Effector memory CD8-positive, alpha-beta T cell (primary cell): ENCODE measurements at regions not wholly inside any gene's neighbourhood (a gene's known extent, or its start where the extent isn't known, plus 50 kb on each side); places are given as distances from the start of the nearest gene placed in this dataset.
A peak's percentile ranks its signal among the peaks of the same experiment; 100 is the strongest.

Experiments used
- ATAC-seq: fragments of 150-1000 bp; cut with Tn5 transposase; replicated peaks from 2 replicates; pipeline ENCODE4 v1.10.0; 2021; ENCODE audit warnings: mild to moderate bottlenecking, moderate library complexity
- DNase-seq, 3 experiments: peaks; one replicate each; pipeline ENCODE4 v3.0.0; 2021
- H3K27ac Mint-ChIP-seq, 2 donors: one replicate each; pipeline ENCODE4 v1.8.0; 2022; ENCODE audit warnings: mild to moderate bottlenecking in 2 of 2, mixed read lengths in 2 of 2, moderate library complexity in 2 of 2
- H3K27me3 Mint-ChIP-seq, 2 donors: one replicate each; pipeline ENCODE4 v1.8.0; 2022; ENCODE audit warnings: mixed read lengths in 2 of 2
- H3K36me3 Mint-ChIP-seq: one replicate; pipeline ENCODE4 v1.8.0; 2022; ENCODE audit warnings: mild to moderate bottlenecking, moderate library complexity, mixed read lengths; ENCODE audit not compliant: insufficient read depth
- H3K4me1 Mint-ChIP-seq, 2 donors: one replicate each; pipeline ENCODE4 v1.8.0; 2022; ENCODE audit warnings: low read depth in 2 of 2, mixed read lengths in 2 of 2
- H3K4me3 Mint-ChIP-seq, 2 donors: one replicate each; pipeline ENCODE4 v1.8.0; 2022; ENCODE audit warnings: mild to moderate bottlenecking in 2 of 2, mixed read lengths in 2 of 2, moderate library complexity in 2 of 2
- H3K9me3 Mint-ChIP-seq, 2 donors: one replicate each; pipeline ENCODE4 v1.8.0; 2022; ENCODE audit warnings: mixed read lengths in 2 of 2

DNA sequence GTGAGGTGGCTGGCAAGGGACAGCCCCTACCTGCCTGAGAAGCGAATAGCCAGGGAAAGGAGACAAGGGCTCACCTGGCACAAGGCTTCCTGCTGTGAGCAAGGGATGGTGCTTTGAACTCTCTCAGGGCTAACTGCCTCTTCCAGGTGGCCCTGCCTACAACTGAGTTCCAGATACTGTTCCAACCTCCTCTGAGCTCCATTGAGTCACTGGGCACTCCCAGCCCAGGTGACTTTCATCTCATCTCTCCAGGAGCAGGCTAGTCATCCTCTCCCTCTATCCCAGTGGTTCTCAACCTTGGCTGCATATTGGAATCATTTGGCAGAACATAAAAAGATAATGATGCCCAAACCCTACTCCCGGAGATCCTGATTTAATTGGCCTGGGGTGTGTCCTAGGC is 374.0 kb upstream of the ZFP64 start:
- no peak overlapping the region for H3K27ac Mint-ChIP-seq
- H3K27me3 Mint-ChIP-seq: peaks cover 26 to 27% of the 10 kb centered on the region in 2 donors
- no peak for ATAC-seq
- H3K4me1 Mint-ChIP-seq: no peaks in the 10 kb centered on the region
- H3K4me3 Mint-ChIP-seq: no peak overlapping the region
- no peaks in the 10 kb centered on the region for H3K9me3 Mint-ChIP-seq
- no peaks in the 10 kb centered on the region for H3K36me3 Mint-ChIP-seq
- no peak for DNase-seq

DNA sequence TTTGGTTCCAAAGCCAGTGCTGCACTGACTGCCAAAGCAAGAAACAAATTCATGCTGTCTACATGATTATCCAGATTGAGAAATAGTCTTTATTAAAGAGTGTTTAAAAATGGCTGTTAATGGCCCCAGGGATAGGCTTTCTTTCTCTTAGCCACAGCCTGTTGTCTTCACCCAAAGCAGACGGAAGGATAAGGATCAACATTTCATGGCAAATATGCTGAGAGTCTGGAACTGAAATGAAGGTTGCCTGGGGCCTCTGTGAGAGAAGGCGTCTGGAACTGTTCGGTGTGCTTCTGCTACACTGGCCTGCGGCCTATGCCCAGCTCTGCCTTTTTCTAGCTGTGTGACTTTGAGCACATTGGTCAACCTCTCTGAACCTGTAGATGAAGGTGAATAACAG is 373.0 kb upstream of the ZFP64 start:
- ATAC-seq: no peak
- Mint-ChIP-seq H3K9me3 (peaks cover 4 to 8% of the 10 kb centered on the region in 2 donors), H3K36me3 (no peaks in the 10 kb centered on the region), H3K4me1 (no peaks in the 10 kb centered on the region), H3K27me3 (peaks cover 26 to 30% of the 10 kb centered on the region in 2 donors), H3K4me3 (no peak overlapping the region), H3K27ac (no peak overlapping the region)
- DNase-seq: no peak

GRCh38 chr20:52552181-52552872 is 360.7 kb upstream of the ZFP64 start:
- Mint-ChIP-seq H3K4me1 (no peaks in the 10 kb centered on the region), H3K4me3 (no peak overlapping the region), H3K36me3 (no peaks in the 10 kb centered on the region), H3K27ac (peak overlapping the region in 1 of 2 donors; percentile 2), H3K9me3 (peaks cover 0 to 2% of the 10 kb centered on the region in 2 donors), H3K27me3 (peaks cover 0 to 4% of the 10 kb centered on the region in 2 donors)
- ATAC-seq (no peak), DNase-seq (no peak)

DNA sequence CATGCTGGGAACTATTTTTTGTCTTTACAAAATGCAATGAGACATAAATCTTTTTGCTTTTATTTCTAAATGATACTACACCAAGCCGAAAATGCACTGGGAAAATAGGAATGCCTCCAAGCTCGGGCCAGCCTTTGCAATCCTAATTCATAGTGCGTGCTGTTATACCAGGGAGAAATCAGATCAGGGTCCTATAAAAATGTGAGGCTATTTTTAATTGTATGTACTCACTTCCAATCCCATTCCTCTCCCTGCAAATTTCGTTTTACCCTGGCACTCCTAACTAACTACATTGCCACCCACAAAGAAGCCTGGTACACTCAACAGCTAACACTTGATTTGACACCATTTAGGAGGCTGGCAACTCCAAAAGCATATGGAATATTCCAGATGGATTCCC is 350.6 kb upstream of the ZFP64 start:
- Mint-ChIP-seq H3K27me3 (peaks cover 23 to 27% of the 10 kb centered on the region in 2 donors), H3K36me3 (no peaks in the 10 kb centered on the region), H3K9me3 (no peaks in the 10 kb centered on the region), H3K27ac (no peak overlapping the region), H3K4me1 (peaks cover 8 to 9% of the 10 kb centered on the region in 2 donors), H3K4me3 (no peak overlapping the region)
- DNase-seq (no peak), ATAC-seq (no peak)

GRCh38 chr20:52540509-52540908 is 348.9 kb upstream of the ZFP64 start:
- Mint-ChIP-seq H3K27me3 (peaks cover 21 to 23% of the 10 kb centered on the region in 2 donors), H3K4me1 (peaks cover 8 to 9% of the 10 kb centered on the region in 2 donors), H3K9me3 (no peaks in the 10 kb centered on the region), H3K36me3 (peaks cover 3% of the 10 kb centered on the region), H3K4me3 (peak overlapping the region in 1 of 2 donors; percentile 13), H3K27ac (peak overlapping the region in 1 of 2 donors; percentile 3)
- ATAC-seq: peak; percentile 82
- DNase-seq: peak in 1 of 3 experiments; percentile 13

GRCh38 chr20:52539891-52540290 is 348.3 kb upstream of the ZFP64 start:
- peaks cover 22 to 23% of the 10 kb centered on the region in 2 donors for H3K27me3 Mint-ChIP-seq
- DNase-seq (no peak), ATAC-seq (no peak)
- H3K27ac Mint-ChIP-seq: no peak overlapping the region
- peaks cover 3% of the 10 kb centered on the region for H3K36me3 Mint-ChIP-seq
- no peaks in the 10 kb centered on the region for H3K9me3 Mint-ChIP-seq
- peaks cover 8 to 9% of the 10 kb centered on the region in 2 donors for H3K4me1 Mint-ChIP-seq
- no peak overlapping the region for H3K4me3 Mint-ChIP-seq

GRCh38 chr20:52536841-52537400 is 345.3 kb upstream of the ZFP64 start:
- Mint-ChIP-seq H3K4me1 (peaks cover 8 to 9% of the 10 kb centered on the region in 2 donors), H3K4me3 (no peak overlapping the region), H3K36me3 (peaks cover 3% of the 10 kb centered on the region), H3K27me3 (peaks cover 14 to 19% of the 10 kb centered on the region in 2 donors), H3K27ac (no peak overlapping the region), H3K9me3 (no peaks in the 10 kb centered on the region)
- ATAC-seq: no peak
- no peak for DNase-seq

- Mint-ChIP-seq H3K36me3 (peaks cover 3% of the 10 kb centered on the region), H3K27me3 (peaks cover 11 to 14% of the 10 kb centered on the region in 2 donors), H3K4me3 (no peak overlapping the region), H3K4me1 (peaks cover 5 to 6% of the 10 kb centered on the region in 2 donors), H3K9me3 (no peaks in the 10 kb centered on the region), H3K27ac (no peak overlapping the region)
- ATAC-seq (no peak), DNase-seq (no peak)
These were observed 344.5 kb upstream of the ZFP64 start for GRCh38 chr20:52536040-52536439.

- Mint-ChIP-seq H3K4me3 (no peak overlapping the region), H3K27me3 (peaks cover 10 to 11% of the 10 kb centered on the region in 2 donors), H3K4me1 (peaks cover 0 to 2% of the 10 kb centered on the region in 2 donors), H3K36me3 (peaks cover 3% of the 10 kb centered on the region), H3K9me3 (no peaks in the 10 kb centered on the region), H3K27ac (no peak overlapping the region)
- ATAC-seq: no peak
- no peak for DNase-seq
These were observed 343.0 kb upstream of the ZFP64 start for GRCh38 chr20:52534616-52535015.

GRCh38 chr20:52533401-52533800 is 341.8 kb upstream of the ZFP64 start:
- Mint-ChIP-seq H3K9me3 (no peaks in the 10 kb centered on the region), H3K27ac (no peak overlapping the region), H3K27me3 (peaks cover 17 to 18% of the 10 kb centered on the region in 2 donors), H3K36me3 (peaks cover 3% of the 10 kb centered on the region), H3K4me3 (no peak overlapping the region), H3K4me1 (peaks cover 0 to 2% of the 10 kb centered on the region in 2 donors)
- DNase-seq (no peak), ATAC-seq (no peak)

- DNase-seq: no peak
- H3K4me3 Mint-ChIP-seq: no peak overlapping the region
- no peaks in the 10 kb centered on the region for H3K9me3 Mint-ChIP-seq
- H3K27ac Mint-ChIP-seq: no peak overlapping the region
- peaks cover 17 to 19% of the 10 kb centered on the region in 2 donors for H3K27me3 Mint-ChIP-seq
- H3K4me1 Mint-ChIP-seq: peaks cover 0 to 2% of the 10 kb centered on the region in 2 donors
- no peak for ATAC-seq
- peaks cover 3% of the 10 kb centered on the region for H3K36me3 Mint-ChIP-seq
These were observed 341.1 kb upstream of the ZFP64 start for GRCh38 chr20:52532674-52533073.

DNA sequence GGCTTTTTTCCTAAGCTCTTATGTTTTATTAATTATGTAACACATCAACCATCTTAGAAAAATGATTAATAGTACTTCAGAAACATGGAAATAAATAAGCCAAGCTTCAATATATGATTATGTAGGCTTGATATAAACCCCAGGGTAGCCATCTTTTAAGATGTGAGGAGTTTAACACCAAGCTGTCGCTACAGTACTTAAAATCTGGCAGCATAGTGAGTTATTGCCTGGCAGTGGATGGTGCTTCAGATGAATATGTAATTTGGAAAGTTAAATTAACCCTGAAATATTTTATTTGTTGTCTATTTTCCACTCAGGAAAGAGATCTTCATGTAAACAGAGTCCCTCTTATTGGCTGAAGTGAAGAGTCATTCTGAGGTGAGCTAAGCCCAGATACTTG is 339.0 kb upstream of the ZFP64 start:
- Mint-ChIP-seq H3K36me3 (no peaks in the 10 kb centered on the region), H3K27me3 (peaks cover 17 to 19% of the 10 kb centered on the region in 2 donors), H3K27ac (no peak overlapping the region), H3K4me1 (peaks cover 0 to 2% of the 10 kb centered on the region in 2 donors), H3K9me3 (no peaks in the 10 kb centered on the region), H3K4me3 (no peak overlapping the region)
- ATAC-seq (no peak), DNase-seq (no peak)

DNA sequence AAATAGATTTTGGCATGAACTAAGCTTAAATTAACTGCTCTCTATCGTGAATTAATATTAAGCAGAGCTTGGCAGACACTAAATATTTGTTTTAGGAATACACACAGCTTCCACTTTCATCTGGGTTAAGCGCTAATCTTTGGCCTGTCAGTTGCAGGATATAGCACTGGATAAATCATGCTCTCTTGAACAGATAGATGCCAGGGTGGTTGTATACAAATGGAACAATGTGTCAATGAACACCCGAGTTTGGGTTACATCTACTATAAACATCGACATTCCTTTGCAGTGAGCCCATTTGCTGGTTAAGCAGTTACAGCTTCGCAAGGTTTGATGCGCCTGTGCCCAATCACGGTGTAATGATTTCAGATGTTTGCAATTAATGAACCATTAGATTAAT is 338.2 kb upstream of the ZFP64 start:
- H3K27me3 Mint-ChIP-seq: peaks cover 10 to 19% of the 10 kb centered on the region in 2 donors
- H3K36me3 Mint-ChIP-seq: no peaks in the 10 kb centered on the region
- DNase-seq (no peak), ATAC-seq (peak; percentile 12)
- H3K27ac Mint-ChIP-seq: no peak overlapping the region
- peak overlapping the region in 1 of 2 donors; percentile 10 for H3K4me3 Mint-ChIP-seq
- H3K9me3 Mint-ChIP-seq: no peaks in the 10 kb centered on the region
- H3K4me1 Mint-ChIP-seq: peaks cover 0 to 2% of the 10 kb centered on the region in 2 donors

DNA sequence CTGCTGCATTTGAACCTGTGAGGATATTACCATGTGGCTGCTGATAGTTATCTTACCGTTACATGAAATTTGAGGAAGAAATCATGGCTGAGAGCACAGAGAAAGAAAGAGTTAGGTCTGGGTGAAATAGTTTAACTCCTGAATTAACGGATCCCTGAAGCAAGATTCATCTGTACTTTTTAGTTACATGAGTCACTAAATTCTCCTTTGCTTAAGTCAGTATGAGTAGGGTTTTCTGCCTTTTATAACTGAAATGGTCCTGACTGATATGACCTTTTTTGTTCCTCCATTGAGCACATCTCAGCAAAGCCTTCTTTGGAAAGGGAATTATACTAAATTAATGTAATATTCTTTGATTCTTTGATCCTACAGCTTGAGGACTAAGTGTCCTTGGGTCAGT is 333.3 kb upstream of the ZFP64 start:
- ATAC-seq (no peak), DNase-seq (no peak)
- Mint-ChIP-seq H3K4me3 (no peak overlapping the region), H3K27me3 (peaks cover 6 to 10% of the 10 kb centered on the region in 2 donors), H3K27ac (no peak overlapping the region), H3K4me1 (peaks cover 0 to 1% of the 10 kb centered on the region in 2 donors), H3K9me3 (peaks cover 0 to 3% of the 10 kb centered on the region in 2 donors), H3K36me3 (no peaks in the 10 kb centered on the region)
